H1 (cell line): ENCODE measurements at regions not wholly inside any gene's neighbourhood (a gene's known extent, or its start where the extent isn't known, plus 50 kb on each side); places are given as distances from the start of the nearest gene placed in this dataset.

ENCODE experiments used
- CEBPB ChIP-seq: IDR thresholded peaks from 2 replicates; pipeline ENCODE4 v1.6.1; 2012; ENCODE audit warnings: low read depth, low read length
- HDAC6 ChIP-seq: IDR thresholded peaks from one replicate; pipeline ENCODE4 v1.7.1; 2012; ENCODE audit warnings: low read depth, mild to moderate bottlenecking, inconsistent platforms, low read length, moderate library complexity
- JUN ChIP-seq: IDR thresholded peaks from 2 replicates; pipeline ENCODE4 v1.6.1; 2011; ENCODE audit warnings: low read depth, mild to moderate bottlenecking, improper control_type of control experiment, low read length
- JUND ChIP-seq: IDR thresholded peaks from 2 replicates; pipeline ENCODE4 v1.6.1; 2011; ENCODE audit warnings: mild to moderate bottlenecking, improper control_type of control experiment, low read length
- MAX ChIP-seq: IDR thresholded peaks from 2 replicates; pipeline ENCODE4 v1.6.1; 2012; ENCODE audit warnings: inconsistent platforms
- POLR2A ChIP-seq, 2 experiments: IDR thresholded peaks; 1 replicate in 1 of 2; 2 replicates in 1 of 2; pipeline ENCODE4 v1.6.1; 2011; ENCODE audit warnings: low read depth in 2 of 2, low read length in 2 of 2, mild to moderate bottlenecking in 2 of 2; ENCODE audit errors: control extremely low read depth in 1 of 2
- TAF1 ChIP-seq: IDR thresholded peaks from 2 replicates; pipeline ENCODE4 v1.6.1; 2011; ENCODE audit warnings: mild to moderate bottlenecking, low read depth, low read length
- ZNF274 ChIP-seq: IDR thresholded peaks from 2 replicates; pipeline ENCODE4 v1.7.0; 2012; ENCODE audit warnings: low read length, borderline replicate concordance; ENCODE audit errors: extremely low read depth
- TF ChIP-seq, protein P1 (sequence below), 3 experiments: IDR thresholded peaks; 1 replicate in 2 of 3; 2 replicates in 1 of 3; pipeline versions ENCODE4 v1.5.1 to v1.6.1; 2011; ENCODE audit warnings: low read length in 3 of 3, mild to moderate bottlenecking in 3 of 3, inconsistent platforms in 2 of 3, low read depth in 1 of 3, moderate library complexity in 1 of 3; ENCODE audit not compliant: insufficient read depth in 1 of 3; ENCODE audit errors: control extremely low read depth in 1 of 3

DNA sequence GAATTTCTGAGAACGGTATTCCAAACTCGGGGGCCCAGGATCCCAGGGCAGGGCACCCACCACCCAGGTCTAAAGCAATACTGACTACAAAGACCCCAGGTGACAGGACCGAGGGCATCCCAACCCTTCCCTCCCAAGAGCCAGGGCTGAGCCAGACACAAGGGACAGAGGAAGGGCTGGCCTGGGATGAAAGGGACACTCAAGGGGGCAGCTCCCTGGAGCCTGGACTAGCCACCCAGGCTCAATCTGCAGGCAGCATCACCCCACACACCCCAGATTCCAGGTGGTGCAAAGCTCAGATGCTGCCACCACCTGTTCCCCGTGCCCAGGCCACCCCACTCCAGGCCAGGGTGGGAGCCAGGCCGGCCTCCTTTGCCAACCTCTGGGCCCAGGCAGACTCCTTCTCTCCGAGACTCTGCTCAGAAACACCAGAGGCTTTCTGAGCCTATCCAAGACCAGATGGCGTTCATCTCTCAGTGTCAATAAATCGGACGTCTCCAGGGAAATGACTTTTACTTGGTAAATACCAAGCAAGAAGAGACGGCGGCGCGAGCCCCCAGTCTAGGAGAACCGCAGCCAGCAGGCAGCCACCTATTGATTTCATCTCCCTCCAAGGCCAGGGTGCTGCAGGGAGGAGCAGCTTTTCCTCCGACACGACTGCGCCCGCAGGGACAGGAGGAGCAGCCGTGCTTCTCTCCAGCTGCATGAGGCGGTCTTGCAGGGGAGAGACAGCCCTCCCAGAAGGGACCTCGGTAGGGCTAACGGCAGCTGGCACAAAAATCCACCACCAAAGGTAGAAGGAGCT is 94.1 kb upstream of the ADAMTS2 start:
- TF ChIP-seq CEBPB (no peak), POLR2A (IDR thresholded peaks at IDR 0.05; ENCODE audit: control extremely low read depth in 1 of 2, low read depth in 2 of 2, low read length in 2 of 2) (no peak), JUN (no peak), ZNF274 (no peak), HDAC6 (no peak), TAF1 (no peak), MAX (no peak), JUND (no peak)
- TF ChIP-seq, protein P1, sequence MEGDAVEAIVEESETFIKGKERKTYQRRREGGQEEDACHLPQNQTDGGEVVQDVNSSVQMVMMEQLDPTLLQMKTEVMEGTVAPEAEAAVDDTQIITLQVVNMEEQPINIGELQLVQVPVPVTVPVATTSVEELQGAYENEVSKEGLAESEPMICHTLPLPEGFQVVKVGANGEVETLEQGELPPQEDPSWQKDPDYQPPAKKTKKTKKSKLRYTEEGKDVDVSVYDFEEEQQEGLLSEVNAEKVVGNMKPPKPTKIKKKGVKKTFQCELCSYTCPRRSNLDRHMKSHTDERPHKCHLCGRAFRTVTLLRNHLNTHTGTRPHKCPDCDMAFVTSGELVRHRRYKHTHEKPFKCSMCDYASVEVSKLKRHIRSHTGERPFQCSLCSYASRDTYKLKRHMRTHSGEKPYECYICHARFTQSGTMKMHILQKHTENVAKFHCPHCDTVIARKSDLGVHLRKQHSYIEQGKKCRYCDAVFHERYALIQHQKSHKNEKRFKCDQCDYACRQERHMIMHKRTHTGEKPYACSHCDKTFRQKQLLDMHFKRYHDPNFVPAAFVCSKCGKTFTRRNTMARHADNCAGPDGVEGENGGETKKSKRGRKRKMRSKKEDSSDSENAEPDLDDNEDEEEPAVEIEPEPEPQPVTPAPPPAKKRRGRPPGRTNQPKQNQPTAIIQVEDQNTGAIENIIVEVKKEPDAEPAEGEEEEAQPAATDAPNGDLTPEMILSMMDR (IDR thresholded peaks at IDR 0.05; ENCODE audit: control extremely low read depth in 1 of 3, insufficient read depth in 1 of 3, low read depth in 1 of 3, low read length in 3 of 3) = no peak
